HG03025 (cell line): ENCODE measurements at regions not wholly inside any gene's neighbourhood (a gene's known extent, or its start where the extent isn't known, plus 50 kb on each side); places are given as distances from the start of the nearest gene placed in this dataset.
"Not testable (repeated sequence)": the region's sequence is repeated elsewhere in the genome, so short reads cannot be mapped to it uniquely, and the experiment has no call there.

Experiments
- ATAC-seq: cut with Tn5 transposase; IDR thresholded peaks from one replicate; pipeline ENCODE4 v1.9.1; 2021; ENCODE audit warnings: mild to moderate bottlenecking, moderate library complexity; ENCODE audit not compliant: unreplicated experiment, low FRiP score

- no peak for ATAC-seq
These were observed 232.6 kb upstream of the C1orf174 start for GRCh38 chr1:4132352-4133296.

GRCh38 chr1:4133297-4133938, 233.3 kb upstream of the C1orf174 start:
- no peak for ATAC-seq

- ATAC-seq, result no peak
These were observed 233.9 kb upstream of the C1orf174 start for GRCh38 chr1:4133939-4134321.

- not testable (repeated sequence) for ATAC-seq
These were observed 235.8 kb upstream of the C1orf174 start for GRCh38 chr1:4135853-4136252.

GRCh38 chr1:4137621-4138415, 237.7 kb upstream of the C1orf174 start:
- ATAC-seq, result no peak

GRCh38 chr1:4139646-4140045, 239.6 kb upstream of the C1orf174 start:
- no peak for ATAC-seq

DNA sequence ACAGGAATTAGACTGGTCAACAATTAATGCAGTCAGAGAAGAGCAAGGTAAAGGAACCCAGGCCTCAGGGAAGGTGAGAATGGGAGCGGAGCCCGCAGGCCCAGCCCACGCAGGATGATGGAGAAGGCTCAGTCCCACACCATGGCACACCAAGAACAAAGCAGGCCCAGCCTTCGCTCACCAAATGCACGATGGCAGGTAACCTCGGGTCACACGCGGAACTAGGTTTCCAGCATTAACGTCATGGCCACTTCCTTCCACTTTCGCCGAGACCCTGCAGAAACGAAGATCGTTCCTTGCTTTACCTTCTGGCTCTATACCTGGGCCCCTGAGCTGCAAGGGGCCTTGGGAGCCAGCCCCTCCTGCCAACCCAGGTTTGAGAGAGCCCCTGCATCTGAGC, 240.2 kb upstream of the C1orf174 start:
- ATAC-seq, result no peak

- no peak for ATAC-seq
These were observed 240.7 kb upstream of the C1orf174 start for GRCh38 chr1:4140821-4141220.

DNA sequence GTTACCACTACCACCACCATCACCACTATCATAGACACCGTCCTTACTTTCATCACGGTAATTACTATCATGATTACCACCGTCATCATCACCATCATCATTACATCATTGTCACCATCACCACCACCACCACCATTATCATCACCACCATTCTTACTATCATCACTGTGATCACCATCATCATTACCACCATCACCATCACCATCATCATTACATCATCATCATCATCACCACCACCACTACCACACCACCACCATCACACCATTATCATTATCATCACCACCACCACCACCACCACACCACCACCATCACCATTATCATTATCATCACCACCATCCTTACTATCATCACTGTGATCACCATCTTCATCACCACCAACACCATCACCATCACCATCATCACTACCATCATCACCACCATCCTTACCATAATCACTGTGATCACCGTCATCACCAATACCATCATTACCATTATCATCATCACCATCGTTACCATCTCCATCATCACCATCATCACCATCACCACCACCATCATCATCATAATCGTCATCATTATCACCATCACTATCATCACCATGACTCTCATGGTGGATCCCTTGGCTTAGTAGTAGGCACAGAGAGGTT, 244.4 kb upstream of the C1orf174 start:
- no peak for ATAC-seq

DNA sequence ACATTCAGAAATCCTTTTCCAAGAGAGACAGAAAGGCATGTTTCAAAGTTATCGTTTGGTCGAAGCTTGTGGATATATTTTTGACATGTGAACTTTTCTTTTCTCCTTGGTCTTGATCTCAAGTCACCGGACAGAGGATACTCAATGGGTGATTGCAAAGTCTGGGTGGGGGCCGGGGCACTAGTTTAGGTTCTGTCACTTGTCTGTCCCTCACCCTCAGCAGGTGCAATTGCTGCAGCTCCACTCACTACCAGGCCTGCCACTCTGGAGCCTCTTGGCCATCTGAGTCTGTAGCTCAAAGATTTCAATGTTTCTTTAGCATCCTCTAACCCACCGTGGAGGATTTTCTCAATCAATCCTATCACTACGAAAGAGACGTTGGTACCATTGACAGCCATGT, 246.0 kb upstream of the C1orf174 start:
- ATAC-seq, result no peak

DNA sequence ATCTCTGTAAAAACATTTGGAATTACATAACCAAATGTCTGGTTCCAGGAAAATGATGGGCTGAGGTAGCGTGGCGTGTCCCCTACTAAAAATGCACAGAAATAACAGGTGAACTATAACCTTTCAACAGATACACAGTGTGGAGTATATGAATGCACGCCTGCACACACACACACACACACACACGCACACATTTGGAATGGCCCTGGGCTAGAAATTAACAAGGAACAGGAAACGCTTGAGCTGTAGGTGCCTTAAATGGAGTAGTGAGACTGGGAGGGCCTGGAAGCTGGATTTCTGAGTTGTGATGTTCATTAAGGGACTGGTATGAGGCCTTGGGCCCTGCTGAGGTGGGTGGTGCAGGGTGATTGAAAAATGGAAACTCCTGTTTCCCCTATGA, 246.5 kb upstream of the C1orf174 start:
- no peak for ATAC-seq

DNA sequence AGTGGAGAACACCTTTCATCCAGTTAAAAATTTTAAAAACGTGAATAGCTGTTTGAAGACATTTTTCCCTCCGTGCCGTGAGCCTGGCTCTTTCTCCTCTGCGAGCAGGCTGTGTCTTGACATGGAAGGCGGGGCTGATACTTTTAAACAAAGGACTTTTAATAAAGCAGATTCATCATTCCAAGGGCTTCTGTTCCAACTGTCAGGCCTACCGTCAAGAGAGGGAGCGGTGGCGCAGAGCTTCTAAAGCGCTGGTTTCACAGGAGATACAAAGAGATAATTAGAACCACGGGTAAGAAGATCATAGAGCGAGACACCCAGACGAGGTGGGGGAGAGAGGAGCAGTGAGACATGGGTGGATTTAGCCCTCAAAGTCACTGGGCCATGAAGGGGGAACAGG, 247.4 kb upstream of the C1orf174 start:
- no peak for ATAC-seq

GRCh38 chr1:4149281-4149680, 249.2 kb upstream of the C1orf174 start:
- no peak for ATAC-seq

GRCh38 chr1:4149831-4150230, 249.8 kb upstream of the C1orf174 start:
- no peak for ATAC-seq

DNA sequence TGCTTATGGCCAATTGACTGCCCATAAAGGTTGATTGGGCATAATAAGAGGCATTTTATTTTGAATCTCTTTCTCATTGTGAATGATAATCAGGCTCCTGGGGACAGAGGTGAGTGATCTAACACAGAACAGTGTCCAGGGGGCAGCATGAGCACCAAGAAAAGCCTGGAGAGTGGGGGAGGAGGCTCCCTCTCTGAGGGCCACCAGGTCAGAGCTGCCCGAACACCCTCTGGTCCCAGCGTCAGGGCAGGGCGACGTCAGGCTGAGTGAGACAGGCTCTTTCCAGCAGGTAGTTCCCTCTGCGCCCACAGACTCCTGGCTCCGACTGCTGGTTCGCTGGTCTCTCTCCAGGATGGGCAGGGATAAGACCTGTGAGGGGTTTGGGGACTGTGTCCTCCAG, 250.2 kb upstream of the C1orf174 start:
- ATAC-seq, result no peak

GRCh38 chr1:4152266-4152665, 252.2 kb upstream of the C1orf174 start:
- ATAC-seq, result no peak

- ATAC-seq, result no peak
These were observed 253.5 kb upstream of the C1orf174 start for GRCh38 chr1:4153571-4153970.

GRCh38 chr1:4156241-4156973, 256.3 kb upstream of the C1orf174 start:
- ATAC-seq, result no peak

DNA sequence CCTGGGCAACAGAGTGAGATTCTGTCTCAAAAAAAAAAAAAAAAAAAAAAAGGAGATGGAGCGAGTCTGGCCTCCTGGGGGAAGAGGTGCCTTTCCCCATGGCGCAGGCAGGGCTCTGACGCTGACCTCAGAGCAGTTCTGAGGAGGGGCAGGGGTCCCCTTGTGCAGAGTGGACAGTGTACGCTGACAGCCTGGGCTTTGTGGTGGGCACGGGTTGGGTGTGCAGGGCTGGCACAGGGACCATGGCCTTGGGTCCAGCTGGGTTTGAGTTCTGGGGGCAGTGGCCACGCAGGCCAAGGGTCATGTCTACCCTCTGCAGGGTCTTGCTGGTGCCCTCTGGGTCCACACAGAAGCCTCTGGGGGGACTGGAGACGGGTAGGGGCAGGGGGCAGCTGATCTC, 260.1 kb upstream of the C1orf174 start:
- no peak for ATAC-seq

DNA sequence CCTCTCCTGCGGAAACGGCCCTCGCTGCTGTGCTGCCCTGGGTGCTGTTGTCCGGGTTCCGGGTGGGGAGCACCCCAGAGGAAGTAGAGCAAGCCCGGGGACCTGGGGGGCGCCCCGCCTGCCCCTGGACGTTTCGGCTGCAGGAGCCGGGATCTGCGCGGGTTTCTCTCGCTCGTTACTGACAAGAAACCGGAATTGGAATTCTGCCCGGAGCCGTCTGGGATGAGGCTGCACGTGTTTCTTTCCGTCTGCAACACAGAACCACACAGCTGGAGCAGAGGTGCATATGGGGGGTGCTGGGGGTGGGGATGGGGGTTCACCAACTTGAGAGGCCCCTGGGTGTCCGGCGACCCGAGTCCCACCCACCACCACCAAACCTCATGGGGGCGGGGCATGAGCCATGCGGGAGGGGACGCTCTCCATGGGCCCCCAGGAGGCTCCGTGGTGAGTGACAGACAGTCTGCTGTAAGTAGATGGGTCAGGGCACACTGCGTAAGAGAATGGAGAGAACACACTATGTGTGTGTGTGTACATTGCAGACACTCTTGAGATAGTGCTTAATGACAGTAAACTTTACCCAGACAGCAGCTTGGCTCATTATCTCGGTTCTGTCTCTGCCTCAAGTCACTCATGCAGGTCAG, 261.4 kb upstream of the C1orf174 start:
- ATAC-seq, result no peak
